Muscle of leg (tissue), 3 donors: ENCODE measurements at regions not wholly inside any gene's neighbourhood (a gene's known extent, or its start where the extent isn't known, plus 50 kb on each side); places are given as distances from the start of the nearest gene placed in this dataset.

Source experiments
- DNase-seq: peaks from one replicate; pipeline ENCODE4 v3.0.0; 2013
- H3K27ac ChIP-seq: one replicate; pipeline ENCODE4 v1.5.1; 2013; ENCODE audit warnings: mild to moderate bottlenecking, low read length, control low read depth
- H3K27me3 ChIP-seq: one replicate; pipeline ENCODE4 v1.6.1; 2013; ENCODE audit warnings: low read length; ENCODE audit not compliant: control insufficient read depth, insufficient read depth
- H3K36me3 ChIP-seq: one replicate; pipeline ENCODE4 v1.6.1; 2013; ENCODE audit warnings: low read length; ENCODE audit not compliant: control insufficient read depth, insufficient read depth
- H3K4me1 ChIP-seq: one replicate; pipeline ENCODE4 v1.6.1; 2013; ENCODE audit warnings: low read length; ENCODE audit not compliant: control insufficient read depth, insufficient read depth
- H3K4me3 ChIP-seq: one replicate; pipeline ENCODE4 v1.5.1; 2013; ENCODE audit warnings: low read length, control low read depth
- H3K9me3 ChIP-seq: replicated peaks from 2 replicates; pipeline ENCODE4 v1.6.1; 2013; ENCODE audit warnings: low read depth, low read length; ENCODE audit not compliant: control insufficient read depth
- WGBS: methylation state at CpG from one replicate; pipeline ENCODE4 v1.1.5; 2013; ENCODE audit warnings: missing lambda C conversion rate; ENCODE audit not compliant: insufficient coverage; 5-methylcytosine and 5-hydroxymethylcytosine counted together

- no peaks in the 10 kb centered on the region for H3K9me3 ChIP-seq
- no peaks in the 10 kb centered on the region for H3K27me3 ChIP-seq
- no peak for DNase-seq
- H3K4me1 ChIP-seq = peaks cover 21% of the 10 kb centered on the region
- H3K36me3 ChIP-seq = no peaks in the 10 kb centered on the region
- no peak overlapping the region for H3K27ac ChIP-seq
- H3K4me3 ChIP-seq = no peak overlapping the region
These were observed 177.8 kb downstream of the EN1 start for GRCh38 chr2:118669654-118670053.

DNA sequence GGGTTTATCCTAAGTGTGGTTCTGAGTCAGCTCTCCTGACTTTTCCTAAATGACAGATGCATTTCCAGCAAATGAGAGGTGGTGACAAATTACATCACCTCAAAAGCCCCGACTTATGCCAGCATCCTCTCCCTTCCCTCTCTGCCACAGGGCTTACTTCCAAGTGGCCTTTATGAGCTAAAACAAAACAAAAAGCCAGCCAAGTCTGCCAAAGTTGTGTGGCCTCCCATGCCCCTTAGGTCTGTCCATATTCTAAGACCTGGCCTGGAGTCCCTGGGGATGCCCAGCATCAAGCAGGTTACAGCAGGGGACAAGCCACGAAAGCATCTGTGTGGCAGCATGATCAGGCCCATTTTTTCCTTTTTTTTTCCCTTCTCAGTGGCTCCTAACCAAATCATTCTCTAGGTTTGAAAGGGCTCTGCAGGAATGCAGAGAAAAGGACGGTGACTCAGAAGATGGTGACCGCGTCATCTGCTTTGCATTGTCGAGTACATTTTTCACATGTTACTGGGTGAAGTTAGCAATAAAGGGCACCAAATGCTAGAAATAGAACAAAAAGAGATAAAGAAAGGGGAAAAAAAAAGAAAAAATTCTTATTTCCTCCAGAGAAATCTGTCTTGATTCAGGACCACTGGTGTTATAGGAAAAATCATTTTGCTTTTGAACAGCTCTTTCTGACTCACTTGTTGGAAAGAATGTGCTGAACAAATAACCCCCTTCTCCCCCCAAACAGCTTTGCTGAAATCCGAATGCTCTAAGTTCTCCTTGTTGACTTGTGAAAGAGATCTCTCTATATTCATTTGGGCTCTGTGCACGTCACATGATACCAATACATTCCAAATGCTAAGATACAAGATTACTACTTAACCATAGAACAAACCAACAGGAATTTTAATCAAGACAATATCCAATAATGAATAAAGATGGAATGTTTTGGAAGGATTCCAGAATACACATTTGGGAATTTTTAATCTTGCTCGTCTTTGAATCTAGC, 178.7 kb downstream of the EN1 start:
- H3K9me3 ChIP-seq = no peaks in the 10 kb centered on the region
- H3K4me3 ChIP-seq = no peak overlapping the region
- 18% methylated on average over 2 of the region's 9 CpGs for WGBS
- H3K4me1 ChIP-seq = peaks cover 21% of the 10 kb centered on the region
- no peaks in the 10 kb centered on the region for H3K36me3 ChIP-seq
- DNase-seq = peak; percentile 91
- peak overlapping the region; percentile 15 for H3K27ac ChIP-seq
- no peaks in the 10 kb centered on the region for H3K27me3 ChIP-seq

GRCh38 chr2:118667964-118668363, 179.5 kb downstream of the EN1 start:
- H3K27me3 ChIP-seq = no peaks in the 10 kb centered on the region
- no peaks in the 10 kb centered on the region for H3K36me3 ChIP-seq
- no peaks in the 10 kb centered on the region for H3K9me3 ChIP-seq
- 90% methylated on average over 1 of the region's 6 CpGs for WGBS
- no peak overlapping the region for H3K27ac ChIP-seq
- DNase-seq = no peak
- H3K4me3 ChIP-seq = no peak overlapping the region
- peaks cover 21% of the 10 kb centered on the region for H3K4me1 ChIP-seq

GRCh38 chr2:118667348-118667747, 180.1 kb downstream of the EN1 start:
- Histone ChIP-seq H3K9me3 (no peaks in the 10 kb centered on the region), H3K36me3 (no peaks in the 10 kb centered on the region), H3K27ac (no peak overlapping the region), H3K27me3 (no peaks in the 10 kb centered on the region), H3K4me1 (peaks cover 21% of the 10 kb centered on the region), H3K4me3 (no peak overlapping the region)
- 86% methylated on average over 1 of the region's 2 CpGs for WGBS
- DNase-seq = no peak

DNA sequence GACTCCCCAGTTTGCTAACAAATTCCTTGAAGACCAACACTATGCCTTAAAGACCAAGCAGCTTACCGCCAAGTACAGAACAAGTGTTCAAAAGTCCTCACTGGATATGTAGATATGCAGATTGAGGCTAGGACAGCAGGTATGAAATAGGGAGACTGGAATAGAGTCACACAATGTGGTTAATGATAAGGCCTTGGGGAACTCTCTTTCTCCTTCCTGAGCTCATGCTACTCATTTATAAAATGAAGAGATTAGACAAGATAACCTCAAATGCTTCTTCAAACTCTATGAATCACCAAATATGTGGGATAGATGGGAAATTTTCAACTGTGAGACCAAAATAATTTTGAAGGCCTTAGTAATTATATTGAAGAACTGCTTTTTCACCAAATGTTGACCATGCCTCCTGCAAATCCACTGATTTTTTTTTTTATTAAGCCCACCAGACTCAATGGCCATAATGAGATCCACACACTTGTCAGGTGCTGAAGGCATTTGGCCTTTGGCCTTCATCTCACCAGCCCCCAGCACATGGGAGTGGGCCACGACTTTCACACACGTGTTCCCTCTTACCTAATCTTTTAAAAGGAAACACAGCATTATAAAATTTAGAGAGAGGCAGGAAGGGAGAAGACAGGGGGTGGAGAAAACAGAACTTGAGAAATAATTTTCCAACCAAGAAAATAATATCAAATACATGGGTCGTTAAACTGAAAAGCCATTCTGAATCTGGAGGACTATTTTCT, 181.5 kb downstream of the EN1 start:
- DNase-seq = no peak
- H3K4me3 ChIP-seq = no peak overlapping the region
- no CpG with 5 or more reads among the region's 4 CpGs for WGBS
- no peaks in the 10 kb centered on the region for H3K27me3 ChIP-seq
- H3K9me3 ChIP-seq = no peaks in the 10 kb centered on the region
- peaks cover 14% of the 10 kb centered on the region for H3K4me1 ChIP-seq
- no peaks in the 10 kb centered on the region for H3K36me3 ChIP-seq
- no peak overlapping the region for H3K27ac ChIP-seq

DNA sequence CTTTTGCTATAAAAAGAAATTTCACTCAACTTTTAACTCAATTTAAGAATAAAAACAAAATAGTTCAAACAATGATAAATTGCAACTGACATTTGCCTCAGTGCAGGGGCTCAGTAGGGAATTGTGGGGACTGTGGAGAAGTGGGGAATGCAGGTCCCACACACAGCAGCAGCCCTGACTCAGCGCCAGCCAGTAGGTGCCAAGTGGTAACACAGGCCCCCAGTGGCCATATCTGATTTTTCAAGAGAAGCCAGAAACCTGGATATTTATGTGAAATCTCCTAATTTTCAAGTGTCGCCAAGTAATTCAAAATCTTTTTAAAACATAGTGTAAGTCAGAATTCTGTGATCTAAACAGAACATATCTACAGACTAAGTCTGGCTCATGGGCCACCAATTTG, 186.3 kb downstream of the EN1 start:
- Histone ChIP-seq H3K9me3 (no peaks in the 10 kb centered on the region), H3K27me3 (no peaks in the 10 kb centered on the region), H3K27ac (no peak overlapping the region), H3K4me3 (no peak overlapping the region), H3K4me1 (no peaks in the 10 kb centered on the region), H3K36me3 (no peaks in the 10 kb centered on the region)
- WGBS = 67% methylated on average over 1 of the region's 2 CpGs
- no peak for DNase-seq

DNA sequence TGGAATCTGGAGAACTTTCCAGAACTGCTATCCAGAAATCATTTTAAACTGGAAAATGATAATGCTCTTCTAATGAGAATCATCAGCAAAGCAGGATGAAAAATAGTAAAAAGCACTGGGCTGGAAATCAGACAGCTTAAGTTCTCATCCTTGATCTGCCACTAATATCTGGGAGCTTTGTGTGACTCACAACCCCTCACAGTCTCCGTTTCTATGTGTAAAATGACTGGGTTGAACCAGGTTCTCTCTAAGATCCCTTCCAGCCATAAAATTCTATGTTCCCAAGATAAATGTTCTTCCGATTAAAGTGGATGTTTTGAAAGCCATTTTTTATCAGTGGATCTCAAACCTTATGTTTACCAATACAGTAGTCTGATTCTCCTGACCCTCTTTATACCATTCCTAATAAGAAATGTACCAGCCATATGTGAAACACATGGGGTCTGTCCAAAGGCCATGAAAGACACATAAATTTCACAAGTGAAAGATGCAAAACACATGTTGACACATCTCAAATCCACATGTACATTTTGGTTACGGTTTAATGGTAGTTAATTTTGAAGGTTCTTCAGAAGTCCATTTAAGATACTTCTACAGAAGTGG, 188.8 kb downstream of the EN1 start:
- Histone ChIP-seq H3K27me3 (no peaks in the 10 kb centered on the region), H3K4me3 (no peak overlapping the region), H3K4me1 (no peaks in the 10 kb centered on the region), H3K36me3 (no peaks in the 10 kb centered on the region), H3K27ac (no peak overlapping the region), H3K9me3 (no peaks in the 10 kb centered on the region)
- DNase-seq = peak; percentile 40
- no CpG with 5 or more reads among the region's 3 CpGs for WGBS

GRCh38 chr2:118657466-118657865, 190.0 kb downstream of the EN1 start:
- no CpG with 5 or more reads among the region's 2 CpGs for WGBS
- Histone ChIP-seq H3K27ac (no peak overlapping the region), H3K27me3 (no peaks in the 10 kb centered on the region)

DNA sequence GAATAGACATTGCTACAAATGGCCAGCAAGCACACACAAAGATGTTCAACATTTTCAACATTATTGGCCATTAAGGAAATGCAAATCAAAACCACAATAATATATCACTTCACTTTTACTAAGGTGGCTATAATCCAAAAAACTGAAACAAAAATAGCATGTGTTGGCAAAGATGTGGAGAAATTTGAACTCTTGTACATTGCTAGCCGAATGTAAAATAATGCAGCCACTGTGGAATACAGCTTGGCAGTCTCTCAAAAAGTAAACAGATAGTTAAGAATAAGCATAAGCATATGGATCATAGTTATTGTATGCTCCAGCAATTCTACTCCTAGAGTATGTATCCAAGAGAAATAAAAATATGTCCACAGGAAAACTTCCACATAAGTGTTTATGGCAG, 192.5 kb downstream of the EN1 start:
- H3K9me3 ChIP-seq = peaks cover 2% of the 10 kb centered on the region
- no peak overlapping the region for H3K27ac ChIP-seq
- peak; percentile 93 for DNase-seq
- H3K4me3 ChIP-seq = no peak overlapping the region
- no peaks in the 10 kb centered on the region for H3K36me3 ChIP-seq
- no CpG with 5 or more reads among the region's 1 CpG for WGBS
- no peaks in the 10 kb centered on the region for H3K4me1 ChIP-seq
- no peaks in the 10 kb centered on the region for H3K27me3 ChIP-seq

More at GRCh38 chr2:118657466-118657865, 190.0 kb downstream of the EN1 start:
- Histone ChIP-seq H3K36me3 (no peaks in the 10 kb centered on the region), H3K4me1 (no peaks in the 10 kb centered on the region), H3K4me3 (no peak overlapping the region), H3K9me3 (peaks cover 2% of the 10 kb centered on the region)
- DNase-seq = peak; percentile 45

DNA sequence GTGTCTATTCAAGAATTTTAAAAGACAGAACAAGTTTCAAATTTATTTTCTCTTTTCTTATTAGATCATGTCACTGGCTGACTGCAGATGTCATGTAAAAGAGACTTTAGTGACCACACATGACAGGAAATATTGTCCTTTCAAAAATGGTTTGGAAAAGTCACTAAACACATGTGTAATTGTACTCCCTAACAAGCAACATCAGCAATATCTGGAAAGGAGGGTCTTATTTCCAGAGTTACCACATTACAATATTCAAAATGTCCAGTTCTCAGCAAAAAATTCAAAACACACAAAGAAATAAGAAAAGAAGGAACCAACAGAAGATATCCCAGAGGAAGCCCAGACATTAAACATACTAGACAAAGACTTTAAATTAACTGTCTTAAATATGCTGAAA, 197.1 kb downstream of the EN1 start:
- Histone ChIP-seq H3K9me3 (peaks cover 2% of the 10 kb centered on the region), H3K27ac (no peak overlapping the region), H3K36me3 (no peaks in the 10 kb centered on the region), H3K4me1 (no peaks in the 10 kb centered on the region), H3K4me3 (no peak overlapping the region), H3K27me3 (no peaks in the 10 kb centered on the region)
- DNase-seq = no peak
